ENCODE measurements at regions not wholly inside any gene's neighbourhood (a gene's known extent, or its start where the extent isn't known, plus 50 kb on each side); places are given as distances from the start of the nearest gene placed in this dataset.

GRCh38 chrX:18003876-18004275, 142.8 kb upstream of the RAI2 start:
- TF ChIP-seq POLR2AphosphoS5 (IDR thresholded peaks at IDR 0.05) (no peak), EP300 (IDR thresholded peaks at IDR 0.05) (no peak)
